ENCODE measurements at regions not wholly inside any gene's neighbourhood (a gene's known extent, or its start where the extent isn't known, plus 50 kb on each side); places are given as distances from the start of the nearest gene placed in this dataset.

GRCh38 chr1:14262637-14263036, 335.8 kb upstream of the KAZN start:
- ATAC-seq, result no peak
- intact Hi-C loops (cut with DNase I), result no loop called here
- TF ChIP-seq, protein P1, sequence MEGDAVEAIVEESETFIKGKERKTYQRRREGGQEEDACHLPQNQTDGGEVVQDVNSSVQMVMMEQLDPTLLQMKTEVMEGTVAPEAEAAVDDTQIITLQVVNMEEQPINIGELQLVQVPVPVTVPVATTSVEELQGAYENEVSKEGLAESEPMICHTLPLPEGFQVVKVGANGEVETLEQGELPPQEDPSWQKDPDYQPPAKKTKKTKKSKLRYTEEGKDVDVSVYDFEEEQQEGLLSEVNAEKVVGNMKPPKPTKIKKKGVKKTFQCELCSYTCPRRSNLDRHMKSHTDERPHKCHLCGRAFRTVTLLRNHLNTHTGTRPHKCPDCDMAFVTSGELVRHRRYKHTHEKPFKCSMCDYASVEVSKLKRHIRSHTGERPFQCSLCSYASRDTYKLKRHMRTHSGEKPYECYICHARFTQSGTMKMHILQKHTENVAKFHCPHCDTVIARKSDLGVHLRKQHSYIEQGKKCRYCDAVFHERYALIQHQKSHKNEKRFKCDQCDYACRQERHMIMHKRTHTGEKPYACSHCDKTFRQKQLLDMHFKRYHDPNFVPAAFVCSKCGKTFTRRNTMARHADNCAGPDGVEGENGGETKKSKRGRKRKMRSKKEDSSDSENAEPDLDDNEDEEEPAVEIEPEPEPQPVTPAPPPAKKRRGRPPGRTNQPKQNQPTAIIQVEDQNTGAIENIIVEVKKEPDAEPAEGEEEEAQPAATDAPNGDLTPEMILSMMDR (IDR thresholded peaks at IDR 0.05), result no peak
- H3K36me3 ChIP-seq, result no peaks in the 10 kb centered on the region
- no peaks in the 10 kb centered on the region for H3K4me1 ChIP-seq
- no peak overlapping the region for H3K4me3 ChIP-seq
- H3K9me3 ChIP-seq, result no peaks in the 10 kb centered on the region
- H3K27me3 ChIP-seq, result no peaks in the 10 kb centered on the region
- H3K27ac ChIP-seq, result no peak overlapping the region
- DNase-seq, result no peak

GRCh38 chr1:14263225-14263624, 335.3 kb upstream of the KAZN start:
- no peak overlapping the region for H3K4me3 ChIP-seq
- no peaks in the 10 kb centered on the region for H3K36me3 ChIP-seq
- DNase-seq (no peak), ATAC-seq (no peak)
- no peak overlapping the region for H3K27ac ChIP-seq
- TF ChIP-seq, protein P1 (IDR thresholded peaks at IDR 0.05), result no peak
- intact Hi-C loops (cut with DNase I), result no loop called here
- no peaks in the 10 kb centered on the region for H3K9me3 ChIP-seq
- H3K27me3 ChIP-seq, result no peaks in the 10 kb centered on the region
- H3K4me1 ChIP-seq, result no peaks in the 10 kb centered on the region

DNA sequence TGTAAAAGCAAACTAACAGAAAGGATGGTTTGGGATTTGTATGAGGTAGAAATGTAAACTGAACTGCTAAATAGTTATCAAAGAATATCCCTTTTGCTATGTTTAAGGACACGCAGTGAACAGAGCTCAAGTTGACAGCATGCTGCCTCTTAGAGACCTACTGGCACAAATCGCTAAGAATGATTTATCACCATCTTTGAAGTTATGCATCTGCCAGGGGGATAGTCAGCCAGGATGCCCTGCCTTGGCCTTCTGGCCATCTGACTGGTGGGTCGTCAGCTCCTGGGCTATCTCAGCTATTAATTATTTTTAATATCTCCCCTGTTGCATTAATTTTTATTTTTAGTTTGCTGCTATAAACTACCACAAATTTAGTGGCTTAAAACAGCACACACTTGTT, 334.8 kb upstream of the KAZN start:
- no peaks in the 10 kb centered on the region for H3K9me3 ChIP-seq
- H3K27ac ChIP-seq, result no peak overlapping the region
- no peaks in the 10 kb centered on the region for H3K36me3 ChIP-seq
- H3K4me3 ChIP-seq, result no peak overlapping the region
- TF ChIP-seq, protein P1 (IDR thresholded peaks at IDR 0.05), result no peak
- H3K4me1 ChIP-seq, result no peaks in the 10 kb centered on the region
- ATAC-seq (no peak), DNase-seq (no peak)
- no peaks in the 10 kb centered on the region for H3K27me3 ChIP-seq
- intact Hi-C loops (cut with DNase I), result no loop called here

DNA sequence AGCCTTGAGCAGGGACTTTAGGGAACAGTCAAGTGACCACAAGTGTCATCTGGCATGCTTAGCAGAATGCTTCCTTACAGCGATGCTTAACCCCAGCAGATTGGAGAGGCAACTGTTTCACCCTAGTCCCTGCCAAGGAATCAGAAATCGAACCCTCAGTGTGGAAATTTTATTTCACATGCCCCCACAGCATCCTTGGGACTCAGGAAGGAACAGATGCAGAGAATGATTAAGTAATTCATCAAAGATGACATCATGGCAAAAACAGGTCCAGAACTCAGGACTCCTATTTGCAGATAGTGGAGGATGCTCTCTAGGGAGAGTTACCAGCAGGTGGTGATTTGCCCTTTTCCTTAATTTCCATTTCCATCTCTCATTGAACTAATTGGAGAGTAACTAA, 333.0 kb upstream of the KAZN start:
- Histone ChIP-seq H3K4me3 (no peak overlapping the region), H3K27ac (no peak overlapping the region), H3K4me1 (no peaks in the 10 kb centered on the region), H3K9me3 (no peaks in the 10 kb centered on the region), H3K27me3 (no peaks in the 10 kb centered on the region), H3K36me3 (no peaks in the 10 kb centered on the region)
- ATAC-seq (no peak), DNase-seq (no peak)
- intact Hi-C loops (cut with DNase I), result no loop called here
- TF ChIP-seq, protein P1 (IDR thresholded peaks at IDR 0.05), result no peak

DNA sequence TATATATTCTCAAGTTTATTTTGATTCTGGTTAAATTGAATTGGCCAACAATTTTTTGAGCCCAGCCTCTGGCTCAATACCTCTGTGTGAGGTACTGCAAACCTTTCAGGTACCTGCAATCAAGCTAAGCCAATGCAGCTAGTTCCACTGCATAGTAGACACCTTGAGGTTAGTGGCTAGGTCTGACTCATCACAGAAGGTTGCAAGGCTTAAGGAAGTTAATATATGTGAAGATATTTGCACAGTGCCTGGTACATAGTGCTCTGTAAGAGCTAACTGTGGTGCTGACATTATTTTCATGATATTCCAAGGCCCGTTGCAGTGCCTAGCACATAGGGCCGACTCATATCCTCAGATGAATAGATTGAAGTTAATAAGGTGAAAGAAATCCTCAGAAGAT, 330.5 kb upstream of the KAZN start:
- intact Hi-C loops (cut with DNase I), result no loop called here
- TF ChIP-seq, protein P1 (IDR thresholded peaks at IDR 0.05), result no peak

GRCh38 chr1:14270821-14271220, 327.7 kb upstream of the KAZN start:
- intact Hi-C loops (cut with DNase I), result no loop called here
- TF ChIP-seq, protein P1 (IDR thresholded peaks at IDR 0.05), result no peak
- DNase-seq, result no peak

More for the DNA sequence above, 330.5 kb upstream of the KAZN start:
- ATAC-seq (peak; percentile 33), DNase-seq (no peak)
- Histone ChIP-seq H3K27me3 (no peaks in the 10 kb centered on the region), H3K4me3 (no peak overlapping the region), H3K36me3 (no peaks in the 10 kb centered on the region), H3K27ac (no peak overlapping the region), H3K9me3 (no peaks in the 10 kb centered on the region), H3K4me1 (no peaks in the 10 kb centered on the region)

More at GRCh38 chr1:14270821-14271220, 327.7 kb upstream of the KAZN start:
- Histone ChIP-seq H3K36me3 (no peaks in the 10 kb centered on the region), H3K9me3 (no peaks in the 10 kb centered on the region), H3K27me3 (no peaks in the 10 kb centered on the region), H3K4me1 (no peaks in the 10 kb centered on the region), H3K27ac (no peak overlapping the region), H3K4me3 (no peak overlapping the region)
- ATAC-seq, result no peak

All from upper lobe of right lung (tissue), 1 donor.